Tibial nerve (tissue), 4 donors: ENCODE measurements at regions not wholly inside any gene's neighbourhood (a gene's known extent, or its start where the extent isn't known, plus 50 kb on each side); places are given as distances from the start of the nearest gene placed in this dataset.
"Not testable (repeated sequence)": the region's sequence is repeated elsewhere in the genome, so short reads cannot be mapped to it uniquely, and the experiment has no call there.

ENCODE experiments used
- CTCF ChIP-seq, 5 experiments: fragments of 200-600 bp in 3 of 5; fragments of 450-650 bp in 2 of 5; sonication (generic) in 3 of 5; IDR thresholded peaks; one replicate each; pipeline ENCODE4 v1.5.1; 2016 to 2019; ENCODE audit warnings: antibody characterized with exemption in 5 of 5, mild to moderate bottlenecking in 3 of 5, moderate library complexity in 2 of 5
- EP300 ChIP-seq, 2 donors: sonication (generic); formaldehyde crosslinking; IDR thresholded peaks; one replicate each; pipeline ENCODE4 v1.6.1; 2017; ENCODE audit warnings: antibody characterized with exemption in 2 of 2, mild to moderate bottlenecking in 1 of 2

- TF ChIP-seq CTCF, EP300 (IDR thresholded peaks at IDR 0.05): not testable (repeated sequence)
Measured at GRCh38 chr17:34471278-34471677, 108.1 kb upstream of the TMEM132E start.
